ENCODE measurements at regions not wholly inside any gene's neighbourhood (a gene's known extent, or its start where the extent isn't known, plus 50 kb on each side); places are given as distances from the start of the nearest gene placed in this dataset.

- no peak for TF ChIP-seq CTCF (IDR thresholded peaks at IDR 0.05; ENCODE audit: poor library complexity, severe bottlenecking)
- no peak overlapping the region for H3K27ac ChIP-seq (ENCODE audit: poor library complexity, severe bottlenecking)
- no peaks in the 10 kb centered on the region for H3K4me1 ChIP-seq (ENCODE audit: insufficient read depth, poor library complexity, severe bottlenecking)
- no peaks in the 10 kb centered on the region for H3K36me3 ChIP-seq (ENCODE audit: low read depth)
- DNase-seq (ENCODE audit: low spot score) (no peak), ATAC-seq (ENCODE audit: low read depth) (no peak; the same call in 2 of the 3 replicates)
- H3K27me3 ChIP-seq (ENCODE audit: insufficient read depth, poor library complexity, severe bottlenecking) = no peaks in the 10 kb centered on the region
- H3K9me3 ChIP-seq (ENCODE audit: severe bottlenecking) = no peaks in the 10 kb centered on the region
- H3K4me3 ChIP-seq (ENCODE audit: severe bottlenecking) = no peak overlapping the region
Observed at GRCh38 chr4:4752576-4753401, 106.7 kb upstream of the MSX1 start.

DNA sequence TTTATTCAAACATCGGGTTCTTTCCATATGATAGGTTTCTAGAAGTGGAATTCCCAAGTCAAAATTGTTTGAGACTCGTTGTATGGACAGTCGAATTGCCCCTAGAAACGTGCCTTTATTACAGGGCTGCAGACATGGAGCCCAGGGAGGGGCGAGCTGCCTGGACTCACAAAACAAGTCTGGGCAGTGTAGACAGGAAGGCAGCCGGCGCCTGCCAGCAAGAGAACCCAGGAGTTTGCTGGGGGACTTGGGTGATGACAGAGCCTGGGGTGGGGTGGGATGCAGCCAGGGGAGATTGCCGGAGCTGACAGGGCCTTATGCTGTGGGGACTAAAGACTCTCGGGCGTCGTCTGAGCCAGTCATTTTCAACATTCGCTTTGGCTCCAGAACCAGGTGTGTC is 107.4 kb upstream of the MSX1 start:
- no peak for DNase-seq (ENCODE audit: low spot score)
- no peak for ATAC-seq (ENCODE audit: low read depth)
- H3K27ac ChIP-seq (ENCODE audit: poor library complexity, severe bottlenecking) = no peak overlapping the region
- H3K4me3 ChIP-seq (ENCODE audit: severe bottlenecking) = no peak overlapping the region
- H3K4me1 ChIP-seq (ENCODE audit: insufficient read depth, poor library complexity, severe bottlenecking) = no peaks in the 10 kb centered on the region
- H3K9me3 ChIP-seq (ENCODE audit: severe bottlenecking) = no peaks in the 10 kb centered on the region
- no peak for TF ChIP-seq CTCF (IDR thresholded peaks at IDR 0.05; ENCODE audit: poor library complexity, severe bottlenecking)
- H3K36me3 ChIP-seq (ENCODE audit: low read depth) = no peaks in the 10 kb centered on the region
- no peaks in the 10 kb centered on the region for H3K27me3 ChIP-seq (ENCODE audit: insufficient read depth, poor library complexity, severe bottlenecking)

DNA sequence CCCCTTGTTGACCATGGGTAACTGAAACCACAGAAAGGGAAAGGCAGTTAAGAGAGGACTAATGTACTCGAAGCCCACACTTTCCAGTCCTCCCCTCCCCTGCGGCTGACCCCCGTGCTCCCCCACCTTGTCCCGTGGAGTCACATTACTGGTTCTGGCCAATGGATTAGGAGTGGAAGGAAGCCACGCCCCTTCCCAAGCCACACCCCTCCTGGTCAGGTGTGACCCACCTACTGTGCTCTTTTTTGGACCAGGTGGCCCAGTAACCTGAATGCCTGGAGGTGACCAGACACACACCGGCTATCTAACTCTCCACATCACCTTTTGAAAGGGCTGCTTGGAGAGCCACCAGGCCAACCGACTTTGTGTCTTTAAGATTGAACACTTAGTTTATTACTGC is 109.3 kb upstream of the MSX1 start:
- H3K27ac ChIP-seq (ENCODE audit: poor library complexity, severe bottlenecking) = no peak overlapping the region
- TF ChIP-seq CTCF (IDR thresholded peaks at IDR 0.05; ENCODE audit: poor library complexity, severe bottlenecking) = no peak
- no peaks in the 10 kb centered on the region for H3K4me1 ChIP-seq (ENCODE audit: insufficient read depth, poor library complexity, severe bottlenecking)
- ATAC-seq (ENCODE audit: low read depth) (no peak), DNase-seq (ENCODE audit: low spot score) (no peak)
- H3K27me3 ChIP-seq (ENCODE audit: insufficient read depth, poor library complexity, severe bottlenecking) = no peaks in the 10 kb centered on the region
- no peaks in the 10 kb centered on the region for H3K9me3 ChIP-seq (ENCODE audit: severe bottlenecking)
- no peaks in the 10 kb centered on the region for H3K36me3 ChIP-seq (ENCODE audit: low read depth)
- H3K4me3 ChIP-seq (ENCODE audit: severe bottlenecking) = no peak overlapping the region

- H3K4me3 ChIP-seq (ENCODE audit: severe bottlenecking) = no peak overlapping the region
- no peak overlapping the region for H3K27ac ChIP-seq (ENCODE audit: poor library complexity, severe bottlenecking)
- ATAC-seq (ENCODE audit: low read depth) (no peak), DNase-seq (ENCODE audit: low spot score) (no peak)
- no peaks in the 10 kb centered on the region for H3K4me1 ChIP-seq (ENCODE audit: insufficient read depth, poor library complexity, severe bottlenecking)
- no peaks in the 10 kb centered on the region for H3K36me3 ChIP-seq (ENCODE audit: low read depth)
- H3K9me3 ChIP-seq (ENCODE audit: severe bottlenecking) = no peaks in the 10 kb centered on the region
- H3K27me3 ChIP-seq (ENCODE audit: insufficient read depth, poor library complexity, severe bottlenecking) = no peaks in the 10 kb centered on the region
- TF ChIP-seq CTCF (IDR thresholded peaks at IDR 0.05; ENCODE audit: poor library complexity, severe bottlenecking) = no peak
Observed at GRCh38 chr4:4749137-4749536, 110.3 kb upstream of the MSX1 start.

DNA sequence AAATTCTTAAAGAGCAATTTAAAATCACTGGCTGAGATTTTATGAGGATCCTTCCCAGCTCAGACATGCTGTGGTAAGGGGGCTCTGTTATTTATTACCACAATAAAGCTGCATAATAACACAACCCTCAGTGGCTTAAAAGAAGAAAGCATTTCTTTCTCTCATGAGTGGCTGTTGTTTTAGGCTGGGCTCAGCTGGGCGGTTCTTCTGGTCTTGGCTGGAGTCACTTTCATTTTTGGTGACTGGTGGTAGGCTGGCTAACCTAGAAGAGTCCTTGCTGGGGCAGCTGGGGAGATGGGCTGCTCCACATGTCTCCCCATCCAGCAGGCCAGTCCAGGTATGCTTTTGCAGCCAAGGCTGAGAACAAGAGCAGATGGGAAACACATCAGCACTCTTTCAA is 113.0 kb upstream of the MSX1 start:
- no peaks in the 10 kb centered on the region for H3K36me3 ChIP-seq (ENCODE audit: low read depth)
- no peak for TF ChIP-seq CTCF (IDR thresholded peaks at IDR 0.05; ENCODE audit: poor library complexity, severe bottlenecking)
- DNase-seq (ENCODE audit: low spot score) (no peak), ATAC-seq (ENCODE audit: low read depth) (no peak)
- no peaks in the 10 kb centered on the region for H3K9me3 ChIP-seq (ENCODE audit: severe bottlenecking)
- no peaks in the 10 kb centered on the region for H3K27me3 ChIP-seq (ENCODE audit: insufficient read depth, poor library complexity, severe bottlenecking)
- no peaks in the 10 kb centered on the region for H3K4me1 ChIP-seq (ENCODE audit: insufficient read depth, poor library complexity, severe bottlenecking)
- H3K27ac ChIP-seq (ENCODE audit: poor library complexity, severe bottlenecking) = no peak overlapping the region
- H3K4me3 ChIP-seq (ENCODE audit: severe bottlenecking) = no peak overlapping the region

Data from RWPE2 (cell line).